HG03378 (cell line): ENCODE measurements at regions not wholly inside any gene's neighbourhood (a gene's known extent, or its start where the extent isn't known, plus 50 kb on each side); places are given as distances from the start of the nearest gene placed in this dataset.
"Not testable (repeated sequence)": the region's sequence is repeated elsewhere in the genome, so short reads cannot be mapped to it uniquely, and the experiment has no call there.

Experiments
- ATAC-seq: cut with Tn5 transposase; IDR thresholded peaks from one replicate; pipeline ENCODE4 v1.9.1; 2021; ENCODE audit warnings: mild to moderate bottlenecking, moderate library complexity; ENCODE audit not compliant: unreplicated experiment

DNA sequence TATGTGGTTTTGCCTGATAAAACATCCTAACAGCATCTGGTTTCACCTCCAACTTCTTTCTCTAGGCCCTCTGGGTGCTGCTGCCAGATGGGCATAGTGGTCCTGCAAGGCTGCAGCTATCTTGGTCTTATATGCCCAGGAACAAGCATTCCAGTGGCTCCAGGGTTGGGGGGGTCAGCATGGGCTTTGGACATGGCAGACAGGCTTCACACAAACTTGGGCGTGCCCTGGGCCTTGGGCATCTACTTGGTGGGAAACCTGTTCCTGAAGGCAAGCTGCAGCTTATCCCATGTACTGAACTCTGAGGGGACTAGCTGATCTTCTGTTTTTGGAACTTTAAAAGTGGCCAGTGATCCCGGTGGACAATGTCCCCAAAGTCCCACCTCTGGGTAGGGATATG, 54.9 kb upstream of the ZNF678 start:
- no peak for ATAC-seq

GRCh38 chr1:227506490-227507393, 56.6 kb upstream of the ZNF678 start:
- ATAC-seq: not testable (repeated sequence)

GRCh38 chr1:227496045-227496444, 67.3 kb upstream of the ZNF678 start:
- not testable (repeated sequence) for ATAC-seq

- not testable (repeated sequence) for ATAC-seq
Observed at GRCh38 chr1:227493863-227494551, 69.3 kb upstream of the ZNF678 start.

DNA sequence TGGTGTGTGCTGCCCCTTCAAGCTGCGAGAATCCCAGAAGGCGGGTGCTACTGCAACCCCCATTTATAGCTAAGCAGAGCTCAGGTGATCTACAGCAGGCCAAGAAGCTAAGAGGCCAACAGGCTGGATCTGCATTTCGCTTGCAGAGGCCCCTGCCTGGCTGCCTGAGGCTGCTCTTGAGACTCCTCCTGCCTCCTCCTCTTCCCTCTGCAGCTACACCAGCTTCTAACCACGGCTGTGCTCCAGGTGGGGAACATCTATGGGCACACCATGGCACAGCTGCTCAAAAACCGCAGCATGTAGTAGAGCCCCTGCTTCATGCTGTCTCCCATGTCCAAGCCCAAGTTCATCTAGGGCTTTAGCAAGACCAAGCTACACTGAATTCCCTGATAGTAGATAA, 72.9 kb upstream of the ZNF678 start:
- no peak for ATAC-seq

DNA sequence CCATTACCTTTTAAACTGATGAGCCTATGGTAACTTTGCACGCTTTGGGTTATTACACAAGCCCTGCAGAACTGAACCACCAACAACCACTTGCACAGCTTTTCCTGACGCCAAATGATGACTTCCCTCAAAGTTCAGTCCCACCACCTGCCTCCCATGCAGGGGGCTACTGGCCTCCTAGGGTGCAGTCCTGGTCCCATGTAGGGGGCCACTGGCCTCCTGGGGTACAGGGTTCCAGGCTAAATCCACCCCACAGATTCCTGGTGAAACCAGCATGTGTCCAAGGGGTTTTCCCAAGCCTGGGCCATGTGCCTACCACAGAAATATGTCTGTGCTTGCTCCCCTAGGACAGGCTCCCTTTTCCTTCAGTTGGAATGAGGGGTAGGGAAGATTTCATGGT, 73.4 kb upstream of the ZNF678 start:
- ATAC-seq: no peak

GRCh38 chr1:227489572-227489971, 73.8 kb upstream of the ZNF678 start:
- no peak for ATAC-seq

DNA sequence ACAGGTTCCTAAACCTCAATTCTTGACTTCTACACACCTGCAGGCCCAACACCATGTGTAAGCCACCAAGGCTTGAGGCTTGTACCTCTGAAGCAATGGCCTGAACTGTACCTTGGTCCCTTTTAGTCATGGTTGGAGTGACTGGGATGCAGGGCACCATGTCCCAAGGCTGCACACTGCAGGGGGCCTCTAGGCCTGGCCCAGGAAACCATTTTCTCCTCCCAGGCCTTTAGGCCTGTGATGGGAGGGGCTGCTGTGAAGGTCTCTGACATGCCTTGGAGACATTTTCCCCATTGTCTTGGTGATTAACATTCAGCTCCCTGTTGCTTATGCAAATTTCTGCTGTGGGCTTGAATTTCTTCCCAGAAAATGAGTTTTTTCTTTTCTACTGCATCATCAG, 75.8 kb upstream of the ZNF678 start:
- ATAC-seq: no peak

DNA sequence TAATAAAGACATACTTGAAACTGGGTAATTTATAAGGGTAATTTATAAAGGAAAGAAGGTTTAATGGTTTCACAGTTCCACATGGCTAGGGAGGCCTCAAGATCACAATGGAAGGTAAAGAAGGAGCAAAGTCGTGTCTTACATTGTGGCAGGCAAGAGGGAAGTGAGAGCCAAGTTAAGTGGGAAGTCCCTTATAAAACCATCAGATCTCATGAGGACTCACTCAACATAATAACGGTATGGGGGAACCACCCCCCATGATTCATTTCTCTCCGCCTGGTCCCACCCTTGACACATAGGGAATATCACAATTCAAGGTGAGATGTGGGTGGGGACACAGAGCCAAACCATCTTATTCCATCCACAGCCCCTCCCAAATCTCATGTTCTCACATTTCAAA, 76.8 kb upstream of the ZNF678 start:
- ATAC-seq: no peak

GRCh38 chr1:227482023-227482299, 81.4 kb upstream of the ZNF678 start:
- no peak for ATAC-seq

DNA sequence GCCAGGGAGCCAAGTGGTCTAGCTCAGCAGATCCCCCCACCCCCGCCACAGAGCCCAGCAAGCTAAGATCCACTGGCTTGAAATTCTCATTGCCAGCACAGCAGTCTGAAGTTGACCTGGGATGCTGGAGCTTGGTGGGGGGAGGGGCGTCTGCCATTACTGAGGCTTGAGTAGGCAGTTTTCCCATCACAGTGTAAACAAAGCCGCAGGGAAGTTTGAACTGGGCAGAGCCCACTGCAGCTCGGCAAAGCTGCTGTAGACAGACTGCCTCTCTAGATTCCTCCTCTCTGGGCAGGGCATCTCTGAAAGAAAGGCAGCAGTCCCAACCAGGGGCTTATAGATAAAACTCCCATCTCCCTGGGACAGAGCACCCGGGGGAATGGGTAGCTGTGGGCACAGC, 89.3 kb upstream of the ZNF678 start:
- ATAC-seq: not testable (repeated sequence)

- ATAC-seq: no peak
Observed at GRCh38 chr1:227472772-227473171, 90.6 kb upstream of the ZNF678 start.

DNA sequence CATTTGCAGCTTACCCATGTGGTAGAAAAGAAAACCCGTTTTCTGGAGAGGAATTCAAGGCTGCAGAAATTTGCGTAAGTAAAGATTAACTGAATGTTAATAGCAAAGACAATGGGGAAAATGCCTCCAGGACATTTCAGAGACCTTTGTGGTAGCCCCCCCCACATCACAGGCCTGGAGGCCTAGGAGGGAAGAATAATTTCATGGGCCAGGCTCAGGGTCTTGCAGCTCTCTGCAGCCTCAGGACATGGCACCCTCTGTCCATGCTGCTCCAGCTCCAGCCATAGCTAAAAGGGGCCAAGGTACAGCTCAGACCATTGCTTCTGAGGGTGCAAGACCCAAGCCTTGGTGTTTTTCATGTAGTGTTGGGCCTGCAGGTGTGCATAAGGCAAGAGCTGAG, 92.7 kb upstream of the ZNF678 start:
- no peak for ATAC-seq

DNA sequence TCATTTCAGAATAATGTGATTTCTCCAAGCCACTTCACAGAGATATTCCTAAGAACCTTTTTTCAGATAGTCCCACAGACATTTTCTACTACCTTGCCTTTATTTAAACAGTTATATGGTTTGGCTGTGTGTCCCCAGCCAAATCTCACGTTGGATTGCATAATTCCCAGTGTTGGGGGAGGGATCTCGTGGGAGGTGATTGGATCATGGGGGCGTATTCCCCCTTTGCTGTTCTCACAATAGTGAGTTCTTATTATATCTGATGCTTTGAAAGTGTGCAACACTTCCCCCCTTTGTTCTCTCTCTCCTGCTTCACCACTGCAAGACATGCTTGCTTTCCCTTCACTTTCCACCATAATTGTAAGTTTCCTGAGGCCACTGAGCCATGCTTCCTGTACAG, 93.6 kb upstream of the ZNF678 start:
- no peak for ATAC-seq

DNA sequence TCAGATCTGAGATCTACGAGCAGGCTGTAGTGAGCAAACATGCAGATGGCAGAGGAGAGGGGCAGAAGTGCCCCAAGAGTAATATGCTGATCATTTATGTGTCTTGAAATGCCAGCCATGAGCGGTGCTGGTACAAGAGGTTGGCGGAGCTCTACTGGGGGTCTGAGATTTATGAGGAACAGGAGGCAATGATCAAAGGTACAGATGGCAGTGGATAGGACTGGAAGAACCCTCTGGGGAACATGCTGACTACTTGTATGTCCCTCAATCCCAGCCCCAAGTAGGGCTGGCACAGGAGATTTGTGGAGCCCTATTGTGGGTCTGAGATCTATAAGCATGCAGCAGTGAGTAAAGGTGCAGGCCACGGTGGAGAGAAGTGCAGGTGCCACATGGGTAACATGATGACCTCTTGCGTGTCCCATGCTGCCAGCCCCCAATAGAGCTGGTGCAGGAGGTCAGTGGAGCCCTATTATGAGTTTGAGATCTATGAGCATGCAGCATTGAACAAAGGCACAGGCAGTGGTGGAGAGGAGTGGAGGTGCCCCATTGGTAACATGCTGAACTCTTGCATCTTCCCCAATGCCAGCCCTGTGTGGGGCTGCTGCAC, 97.2 kb upstream of the ZNF678 start:
- ATAC-seq: no peak

DNA sequence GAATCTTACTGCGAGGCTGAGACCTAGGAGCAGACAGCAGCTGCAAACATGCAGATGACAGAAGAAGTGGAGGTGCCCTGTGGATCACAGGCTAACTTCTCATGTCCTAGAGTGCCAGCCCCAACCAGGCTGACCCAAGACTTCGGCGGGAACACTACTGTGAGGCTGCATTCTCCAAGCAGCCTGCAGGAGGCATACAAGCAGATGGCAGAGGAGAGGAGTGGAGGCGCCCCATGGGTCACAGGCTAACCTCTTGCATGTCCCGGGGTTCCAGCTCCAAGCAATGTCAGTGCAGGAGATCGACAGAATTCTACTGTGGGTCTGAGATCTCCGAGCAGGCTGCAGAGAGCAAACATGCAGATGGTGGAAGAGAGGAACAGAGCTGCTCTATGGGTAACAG, 98.1 kb upstream of the ZNF678 start:
- ATAC-seq: no peak

GRCh38 chr1:227459977-227460376, 103.4 kb upstream of the ZNF678 start:
- no peak for ATAC-seq

DNA sequence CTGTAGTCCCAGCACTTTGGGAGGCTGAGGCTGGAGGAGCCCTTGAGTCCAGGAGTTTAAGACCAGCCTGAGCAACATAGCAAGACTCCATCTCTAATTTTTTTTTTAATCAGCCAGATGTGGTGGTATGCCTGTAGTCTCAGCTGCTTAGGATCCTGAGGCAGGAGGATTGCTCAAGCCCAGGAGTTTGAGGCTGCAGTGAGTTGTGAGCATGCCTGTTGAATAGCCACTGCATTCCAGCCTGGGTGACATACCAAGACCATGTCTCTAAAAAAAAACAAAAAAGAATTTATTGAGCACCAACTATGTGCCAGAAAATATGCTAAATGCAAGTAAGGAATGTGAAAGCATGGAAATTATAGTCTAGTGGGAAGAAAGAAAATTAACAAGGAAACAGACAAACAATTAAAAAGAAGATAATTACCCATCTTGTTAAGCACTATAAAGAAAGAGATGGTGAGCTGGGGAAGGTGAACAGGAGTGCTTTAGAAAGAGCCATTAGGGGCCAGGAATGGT, 104.0 kb upstream of the ZNF678 start:
- no peak for ATAC-seq

DNA sequence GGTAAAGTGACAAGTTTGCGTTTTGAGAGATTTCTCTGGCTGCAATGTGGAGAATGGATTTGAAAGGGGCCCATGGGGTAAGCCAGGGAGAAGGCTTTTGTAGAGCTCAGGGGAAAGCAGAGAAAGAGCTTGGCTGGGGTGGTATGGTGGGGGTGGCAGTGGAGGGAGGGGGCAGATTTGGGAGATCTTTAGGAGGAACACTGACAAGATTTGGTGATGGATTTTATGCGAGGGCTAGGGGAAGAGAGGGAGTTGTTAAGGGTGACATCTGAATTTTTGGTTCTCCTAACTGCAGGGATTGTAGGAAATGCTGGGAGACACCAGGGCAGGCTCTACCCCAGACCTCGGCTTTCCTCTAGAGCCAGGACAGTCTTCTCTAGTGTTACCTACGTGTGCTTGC, 108.7 kb upstream of the ZNF678 start:
- ATAC-seq: no peak

DNA sequence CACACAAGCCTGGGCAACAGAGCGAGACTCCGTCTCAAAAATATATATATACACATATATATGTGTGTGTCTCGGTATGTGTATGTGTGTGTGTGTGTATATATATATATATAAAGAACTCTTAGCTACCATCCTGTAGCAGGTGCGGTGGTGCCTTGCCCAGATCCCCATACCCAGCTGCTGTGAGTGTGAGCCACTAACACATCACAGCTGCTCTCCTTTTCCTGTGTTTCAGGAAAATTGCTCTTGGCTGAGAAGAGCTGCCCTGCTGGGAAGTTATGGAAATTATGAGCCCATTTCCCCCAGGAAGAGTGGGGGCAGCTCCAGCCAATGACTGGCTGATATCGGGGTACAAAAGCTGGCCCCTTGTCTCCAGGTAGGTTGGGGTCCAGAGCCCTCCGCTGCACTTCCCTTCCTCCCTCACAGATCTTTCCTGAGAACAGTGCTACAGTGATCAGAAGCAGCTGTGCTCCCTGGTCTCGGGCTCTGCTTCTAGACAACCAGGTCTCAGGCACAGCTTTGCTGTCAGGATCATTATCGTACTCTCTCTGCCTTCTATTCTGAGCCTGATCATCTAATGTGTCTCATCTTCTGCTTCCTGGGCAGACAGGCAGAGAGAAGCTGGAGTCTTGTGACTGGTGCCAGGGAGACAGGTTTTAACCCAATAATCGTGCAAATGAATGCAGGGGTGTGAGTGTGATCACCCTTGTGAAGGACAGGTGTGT, 109.6 kb upstream of the ZNF678 start:
- no peak for ATAC-seq

GRCh38 chr1:227451954-227452353, 111.4 kb upstream of the ZNF678 start:
- no peak for ATAC-seq
